NCI-H2196 (cell line): ENCODE measurements at regions not wholly inside any gene's neighbourhood (a gene's known extent, or its start where the extent isn't known, plus 50 kb on each side); places are given as distances from the start of the nearest gene placed in this dataset.
"Not testable (repeated sequence)": the region's sequence is repeated elsewhere in the genome, so short reads cannot be mapped to it uniquely, and the experiment has no call there.

Source experiments
- DNase-seq: peaks from one replicate; lab custom pipeline; 2025; ENCODE audit not compliant: unreplicated experiment; lab: John Stamatoyannopoulos, UW

DNA sequence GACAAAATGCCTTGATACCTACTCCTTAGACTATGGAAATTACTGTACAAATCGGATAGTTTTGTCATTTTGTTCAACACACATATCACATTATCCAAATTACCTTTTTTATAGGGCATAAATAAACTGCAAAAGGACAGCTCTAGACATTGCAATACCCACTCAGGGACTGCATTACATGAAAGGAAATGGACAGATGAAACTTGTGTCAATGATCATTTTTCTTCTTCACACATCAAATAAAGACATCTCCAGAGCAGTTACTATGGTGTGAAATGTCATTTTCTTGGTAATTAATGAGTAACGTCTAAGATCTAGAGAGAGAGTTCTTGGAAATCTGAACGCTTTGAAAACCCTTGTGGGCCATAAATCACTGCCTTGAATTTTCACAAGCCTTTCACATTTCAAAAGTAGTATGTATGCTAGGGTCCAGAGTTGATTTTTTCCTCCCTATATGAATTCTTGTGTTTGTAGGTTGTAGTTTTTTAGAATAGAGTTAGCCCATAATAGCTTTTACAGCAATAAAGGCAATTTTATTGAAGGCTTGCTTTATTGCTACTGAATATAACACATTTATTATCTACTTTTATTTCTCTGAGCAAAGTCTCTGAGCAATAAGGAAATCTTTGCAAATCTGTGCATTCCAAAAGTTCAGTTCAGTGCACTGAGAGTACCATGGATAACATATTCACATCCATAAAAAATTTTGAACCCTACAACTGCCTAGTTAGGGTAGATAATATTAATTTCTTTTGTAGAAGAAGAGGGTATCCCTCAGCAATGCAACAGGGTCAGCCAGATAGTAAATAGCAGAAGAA, 358.0 kb upstream of the PCSK5 start:
- no peak for DNase-seq

DNA sequence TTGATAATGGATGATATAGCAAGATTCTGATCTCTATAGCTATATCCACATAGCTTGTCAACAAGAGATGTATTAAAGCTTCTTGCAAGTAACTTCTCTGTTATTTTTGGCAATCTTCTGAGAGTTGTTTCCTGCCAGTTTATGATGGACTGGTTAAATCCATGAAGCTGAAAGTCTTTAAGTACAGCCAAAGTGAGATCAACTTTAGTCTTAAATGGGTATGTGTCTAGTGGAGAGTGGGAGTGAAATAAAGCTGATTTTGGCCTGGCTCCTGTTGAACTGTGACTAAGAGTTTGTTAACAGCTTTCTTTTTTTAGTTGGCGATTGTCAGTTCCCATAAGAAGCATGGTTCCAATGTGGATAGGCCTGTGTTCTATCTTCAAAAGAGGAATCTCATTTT, 350.9 kb upstream of the PCSK5 start:
- no peak for DNase-seq

DNA sequence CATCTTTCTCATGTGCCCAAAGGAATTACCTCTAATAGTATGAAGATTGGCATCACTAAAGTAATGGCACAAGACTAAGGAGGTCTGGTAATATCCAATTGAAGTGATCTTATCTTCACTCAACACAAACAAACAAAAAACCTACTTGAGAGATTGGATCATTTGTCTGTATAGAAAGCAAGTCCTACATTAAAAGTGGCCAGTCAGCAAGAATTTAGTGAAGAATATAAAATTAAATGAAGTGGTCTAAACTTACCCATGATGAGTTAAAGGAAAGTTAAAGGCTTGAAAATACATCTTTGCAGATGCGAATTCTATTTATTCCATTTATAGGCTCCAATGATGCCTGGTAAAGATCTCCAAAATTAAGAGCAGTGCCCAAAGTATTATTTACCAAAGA, 350.3 kb upstream of the PCSK5 start:
- no peak for DNase-seq

DNA sequence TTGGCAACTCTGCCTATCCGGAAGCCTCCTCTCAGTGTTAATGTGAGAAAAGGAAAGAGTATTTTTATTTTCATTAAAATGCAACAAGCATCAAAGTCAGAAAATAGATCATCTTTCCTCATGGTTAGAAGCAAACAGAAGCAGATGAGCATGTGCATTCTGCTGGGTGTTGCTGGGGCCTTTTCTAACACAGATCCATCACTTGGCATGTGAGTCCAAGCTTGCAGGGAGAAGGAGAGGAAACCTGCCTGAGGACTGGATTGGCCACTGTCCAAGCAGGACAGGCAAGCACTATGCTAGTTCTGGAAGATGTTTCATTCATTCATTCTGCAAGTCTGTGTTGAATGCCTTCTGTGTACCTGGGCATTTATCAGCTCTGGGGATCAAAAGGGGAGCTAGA, 348.7 kb upstream of the PCSK5 start:
- no peak for DNase-seq

DNA sequence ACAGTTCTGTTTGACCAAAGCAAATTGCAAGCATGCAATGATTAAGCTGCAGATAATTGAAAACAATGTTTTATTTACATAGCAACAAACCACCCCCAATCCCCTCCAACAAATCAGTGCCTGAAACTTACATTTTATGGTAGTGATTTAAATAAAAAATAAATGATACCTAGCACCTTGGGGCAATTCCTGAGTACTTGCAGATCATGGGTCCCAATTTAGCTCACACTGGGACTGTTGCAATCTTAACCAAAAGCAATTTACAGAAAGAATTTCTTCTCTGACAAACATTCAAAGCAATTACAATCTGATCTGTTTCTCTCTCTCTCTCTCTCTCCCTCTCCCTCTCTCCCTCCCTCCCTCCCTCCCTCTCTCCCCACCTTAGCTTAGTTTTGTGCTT, 345.7 kb upstream of the PCSK5 start:
- DNase-seq = no peak

DNA sequence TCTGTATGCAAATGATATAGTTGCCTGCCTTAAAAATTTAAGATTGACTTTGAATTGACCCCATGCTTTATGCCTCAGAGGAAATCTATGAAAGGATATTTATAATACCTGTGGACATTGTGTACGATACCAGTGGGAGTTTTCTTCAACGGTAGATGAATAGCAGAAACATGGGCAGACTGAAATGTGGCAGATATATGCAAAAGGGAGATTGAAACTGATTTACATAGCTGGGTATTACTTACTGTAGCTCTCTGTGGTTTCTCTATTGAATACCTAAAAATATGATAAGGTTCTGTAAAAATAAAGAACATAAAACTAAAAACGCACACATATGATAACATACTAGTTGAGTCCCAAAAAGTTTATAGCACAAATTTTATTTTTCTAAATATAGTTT, 345.2 kb upstream of the PCSK5 start:
- no peak for DNase-seq

DNA sequence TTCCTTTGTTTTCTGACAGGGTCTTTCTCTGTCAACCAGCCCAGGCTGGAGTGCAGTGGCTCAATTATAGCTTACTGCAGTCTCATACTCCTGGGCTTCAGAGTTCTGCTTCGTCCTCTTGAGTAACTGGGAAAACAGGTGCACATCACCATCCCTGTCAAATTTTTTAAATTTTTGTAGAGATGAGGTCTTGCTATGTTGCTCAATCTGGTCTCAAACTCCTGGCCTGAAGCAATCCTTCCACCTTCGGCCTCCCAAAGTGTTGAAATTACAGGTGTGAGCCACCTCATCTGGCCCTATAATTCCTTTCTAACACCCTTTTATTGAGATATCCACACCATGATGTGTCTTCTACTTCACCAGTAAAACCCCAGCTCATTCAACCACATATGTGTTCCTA, 341.6 kb upstream of the PCSK5 start:
- no peak for DNase-seq

DNA sequence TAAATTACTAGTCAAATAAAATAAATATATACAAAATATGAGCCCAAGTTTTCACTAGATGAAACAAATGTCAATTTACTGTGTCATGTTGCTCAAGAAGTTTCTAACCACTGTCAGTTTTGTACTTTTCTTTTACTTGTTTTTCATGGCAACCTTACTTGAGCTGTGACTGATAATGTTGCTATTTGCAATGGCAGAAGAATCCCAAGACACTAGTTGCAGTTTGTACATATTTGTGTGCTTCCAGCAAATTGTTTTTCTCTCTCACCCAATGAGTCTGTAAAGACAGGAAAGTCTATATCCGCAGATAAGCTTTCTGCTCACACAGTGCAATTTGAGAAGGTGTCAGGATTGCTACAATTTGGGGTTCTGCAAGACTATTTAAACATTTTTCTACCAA, 338.6 kb upstream of the PCSK5 start:
- no peak for DNase-seq

DNA sequence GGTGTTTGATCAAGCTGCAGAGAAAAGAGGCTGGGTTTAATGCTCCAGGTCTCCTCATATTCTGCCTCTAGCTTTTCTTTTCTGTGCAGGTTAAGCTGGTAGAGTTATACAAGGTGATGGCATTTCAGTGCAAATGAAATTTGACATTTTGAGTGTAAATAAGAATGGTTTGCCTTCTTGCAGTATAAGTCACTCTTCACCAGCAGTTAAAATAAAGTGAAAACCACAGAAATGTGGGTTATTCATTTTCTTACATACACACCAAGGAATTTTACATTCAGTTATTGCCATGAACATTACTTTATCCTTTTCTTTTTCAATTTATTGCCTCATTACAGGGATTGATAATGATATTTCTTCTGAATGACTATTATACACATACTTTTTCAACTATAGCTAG, 337.5 kb upstream of the PCSK5 start:
- no peak for DNase-seq

DNA sequence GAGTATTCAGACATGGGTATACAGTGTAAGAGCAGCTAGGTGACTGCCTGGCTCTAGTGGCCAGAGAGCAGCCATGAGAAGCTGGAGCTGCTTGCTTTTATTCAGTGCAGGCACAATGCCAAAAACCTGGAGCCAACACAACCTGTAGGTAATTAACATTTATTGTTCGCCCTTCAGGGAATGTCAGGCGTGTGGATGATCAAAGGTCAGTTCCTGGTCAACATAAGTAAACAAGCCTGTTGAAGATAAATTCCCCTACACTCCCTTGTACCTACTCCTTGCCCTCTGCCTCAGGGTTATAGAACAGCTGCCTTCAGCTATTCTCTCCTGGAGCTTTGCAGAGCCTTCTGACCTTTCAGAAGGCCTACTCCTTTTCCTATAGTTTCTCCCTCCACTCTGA, 323.7 kb upstream of the PCSK5 start:
- not testable (repeated sequence) for DNase-seq

DNA sequence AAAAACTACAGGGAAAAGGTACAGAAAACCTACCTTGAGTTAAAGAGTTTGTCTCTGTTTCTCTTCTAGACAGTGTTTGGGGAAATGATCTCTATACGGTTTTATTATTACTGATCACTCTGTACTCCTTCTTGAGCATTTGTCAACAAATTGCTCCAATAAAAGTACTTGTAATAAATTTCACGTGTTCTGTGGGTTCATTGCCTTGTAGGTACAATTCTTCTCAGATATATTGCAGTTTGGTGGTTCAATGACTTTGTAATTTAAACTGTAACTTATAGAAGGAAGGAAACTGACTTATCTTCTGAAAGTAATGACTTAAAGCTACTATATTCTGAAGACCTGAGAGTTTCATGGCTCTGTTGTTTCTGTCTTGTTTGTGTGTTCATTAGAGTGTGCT, 319.9 kb upstream of the PCSK5 start:
- DNase-seq = no peak

DNA sequence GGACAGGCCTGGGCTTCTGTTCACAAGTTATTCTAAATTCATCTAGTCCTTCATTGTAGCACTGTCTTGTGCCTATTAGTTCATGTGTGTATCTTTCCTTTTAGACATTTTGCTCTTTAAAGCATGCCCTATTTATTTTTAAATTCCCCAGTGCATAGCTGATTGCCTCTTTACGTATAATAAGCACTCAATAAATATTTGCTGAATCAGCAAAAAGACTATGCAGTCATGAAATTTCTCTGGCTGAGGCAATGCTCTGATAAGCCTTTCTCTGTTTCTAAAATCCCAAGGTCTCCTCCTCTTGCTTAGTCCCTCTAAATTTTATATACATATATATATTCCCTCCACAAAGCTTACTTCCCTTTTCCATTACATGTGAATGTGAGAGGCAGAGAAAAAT, 315.9 kb upstream of the PCSK5 start:
- no peak for DNase-seq

DNA sequence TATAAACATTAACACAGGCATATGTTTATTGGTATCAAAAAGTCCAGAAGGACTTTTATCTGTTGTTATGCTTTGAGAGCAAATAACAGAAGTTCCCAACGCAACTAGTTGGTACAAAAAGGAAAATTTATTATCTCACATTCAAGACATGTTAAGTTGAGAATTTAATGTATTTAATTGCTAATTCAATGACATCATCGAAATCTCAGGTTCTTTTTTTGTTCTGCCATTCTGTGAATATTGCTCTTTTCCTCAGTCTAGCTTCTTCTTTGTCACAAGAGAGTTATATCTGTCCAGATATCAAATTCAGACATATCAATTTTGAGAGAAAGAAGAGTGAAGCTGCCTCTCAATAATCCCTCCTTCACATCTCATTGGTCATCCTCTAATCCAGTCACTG, 307.6 kb upstream of the PCSK5 start:
- no peak for DNase-seq

DNA sequence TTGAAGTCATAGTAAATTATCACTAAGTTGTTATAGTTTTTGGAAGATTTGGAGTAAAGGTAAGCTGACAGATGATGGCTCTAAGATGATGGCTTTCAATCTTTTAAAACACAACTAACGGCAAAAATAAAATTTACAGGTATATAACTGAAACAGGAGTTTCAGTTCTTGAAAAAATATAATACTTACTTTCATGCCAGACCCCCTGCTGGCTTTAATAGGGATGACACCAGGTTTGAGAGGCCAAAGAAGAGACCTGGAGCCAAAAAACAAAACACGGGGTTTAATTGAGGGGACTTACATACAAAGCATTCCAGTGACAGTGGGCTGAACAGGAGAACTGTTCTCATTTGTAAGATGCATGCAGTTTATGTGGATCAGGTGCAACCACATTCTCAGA, 301.7 kb upstream of the PCSK5 start:
- DNase-seq = no peak

DNA sequence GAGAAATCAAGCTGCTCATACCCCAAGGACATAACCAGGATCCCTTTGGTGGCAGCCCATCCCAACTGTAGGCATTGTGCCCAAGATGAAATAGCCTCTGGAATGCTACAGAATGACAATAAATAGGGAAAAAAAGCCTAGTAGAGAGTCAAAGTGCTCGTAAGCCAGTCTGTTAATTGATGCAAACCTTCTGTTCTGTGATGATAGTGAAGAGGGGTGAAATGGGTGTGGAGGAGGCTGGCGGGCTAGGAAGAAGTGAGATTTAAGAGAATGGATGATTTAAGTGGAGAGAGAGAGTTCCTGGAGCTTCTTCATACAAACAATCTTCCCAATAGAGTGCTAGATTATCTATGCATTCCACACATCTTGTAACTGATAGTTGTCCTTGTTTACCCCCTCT, 301.0 kb upstream of the PCSK5 start:
- DNase-seq = no peak

DNA sequence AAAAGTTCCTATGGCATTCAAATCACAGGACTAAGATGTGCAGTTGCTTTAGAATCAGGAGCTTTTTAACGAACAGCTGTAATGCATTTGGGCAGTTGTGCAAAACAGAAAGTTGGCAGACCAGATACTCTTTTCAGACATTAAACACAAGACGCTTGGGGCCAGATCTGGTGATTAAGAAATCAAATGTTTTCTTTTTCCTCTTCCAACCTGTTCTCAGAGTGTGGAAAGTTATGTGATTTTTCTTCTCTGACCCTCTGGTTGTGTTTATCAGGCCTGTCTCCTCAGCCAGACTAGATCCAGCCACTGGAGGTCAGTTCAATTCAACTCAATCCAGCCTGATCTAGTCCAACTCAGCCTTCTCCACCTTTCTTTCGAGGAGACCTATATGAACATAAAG, 298.5 kb upstream of the PCSK5 start:
- no peak for DNase-seq

DNA sequence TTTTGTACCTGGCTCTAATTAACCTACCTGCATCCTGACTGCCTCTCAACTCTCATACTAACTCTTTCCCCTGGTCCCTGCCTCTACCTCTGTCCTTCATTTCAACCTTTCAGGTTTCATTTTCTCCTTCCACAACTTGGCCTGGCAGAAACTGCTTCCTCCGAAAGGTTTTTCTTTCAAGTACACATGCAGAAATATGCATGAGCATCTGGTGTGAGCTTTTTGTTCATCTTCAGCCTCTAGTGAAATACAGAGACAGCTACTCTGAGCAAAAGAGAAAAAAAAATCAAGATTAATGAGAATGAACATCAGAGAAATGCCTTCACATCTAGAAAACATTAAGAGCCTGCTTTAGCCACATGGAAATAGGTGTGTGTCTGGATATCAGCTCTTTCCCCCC, 297.9 kb upstream of the PCSK5 start:
- DNase-seq = no peak

DNA sequence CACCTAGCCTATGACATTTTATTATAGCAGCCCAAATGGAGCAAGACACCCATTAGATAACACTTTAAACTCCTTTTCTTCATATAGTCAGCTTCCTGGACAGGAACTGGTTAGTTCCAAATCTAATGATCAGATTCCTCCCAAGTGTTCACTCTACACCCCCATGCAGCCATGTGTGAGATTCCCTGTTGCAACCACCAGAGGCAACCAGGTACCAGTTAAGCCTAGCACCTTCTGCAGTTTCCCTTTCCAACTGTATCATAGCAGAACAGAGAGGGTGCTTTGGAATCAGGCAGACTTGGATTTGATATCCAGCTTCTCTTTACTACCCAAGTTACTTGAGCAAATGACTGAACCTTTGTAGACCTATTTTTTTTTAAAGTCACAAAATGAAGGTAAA, 296.6 kb upstream of the PCSK5 start:
- DNase-seq = no peak

DNA sequence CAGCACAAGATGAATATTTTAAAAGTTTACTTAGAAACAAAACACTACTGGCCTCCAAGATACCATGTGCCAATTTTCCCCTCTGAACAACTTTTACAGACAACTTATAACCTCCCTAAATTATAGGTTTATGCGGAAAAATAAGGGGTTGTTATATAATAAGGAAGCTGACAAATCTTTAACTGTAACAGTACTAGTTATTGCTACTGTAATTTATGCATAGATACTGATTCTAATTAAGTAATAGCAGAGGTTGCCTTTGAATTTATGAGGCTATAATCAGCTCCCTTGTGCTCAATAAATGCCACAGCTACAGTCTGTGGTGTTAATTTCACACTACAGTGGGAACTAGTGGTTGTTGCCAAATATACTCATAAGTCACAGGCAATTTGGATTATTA, 291.3 kb upstream of the PCSK5 start:
- no peak for DNase-seq

DNA sequence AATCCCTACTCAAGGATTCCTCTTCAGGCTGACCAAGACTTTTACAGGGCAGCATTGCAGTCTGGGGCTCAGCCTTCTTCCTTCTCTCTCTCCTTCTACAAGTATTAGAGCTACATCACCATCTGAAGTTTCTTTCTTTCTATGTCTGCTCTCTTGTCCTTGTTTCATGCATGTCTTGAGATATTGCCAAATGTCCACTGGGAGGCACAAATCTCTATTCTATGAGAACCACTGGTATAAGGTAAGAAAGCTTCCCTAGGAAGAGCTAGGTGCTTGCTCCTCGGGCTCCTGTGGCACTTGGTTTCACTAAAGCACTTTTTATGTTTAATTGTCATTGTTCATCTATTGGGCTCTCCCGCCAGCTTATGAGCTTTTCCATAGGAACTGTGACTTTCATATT, 289.2 kb upstream of the PCSK5 start:
- no peak for DNase-seq

DNA sequence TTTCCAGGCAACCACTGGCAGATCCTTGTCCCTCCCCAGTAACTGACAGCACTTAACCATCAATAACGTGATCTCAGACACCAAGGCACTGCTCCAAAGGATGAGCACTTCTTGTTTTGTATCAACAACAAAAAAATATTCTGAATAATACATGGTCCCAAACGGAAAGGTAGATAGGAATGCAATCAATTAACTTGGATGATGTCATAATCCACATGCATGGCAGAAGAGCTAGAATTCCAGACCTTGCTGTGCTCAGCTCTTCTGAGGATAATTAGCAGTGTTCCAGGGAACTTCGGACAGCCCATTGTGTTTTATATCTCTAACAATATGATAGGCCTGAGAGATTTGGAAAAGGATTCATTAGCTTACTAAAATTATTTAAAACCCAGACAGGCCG, 288.4 kb upstream of the PCSK5 start:
- no peak for DNase-seq

DNA sequence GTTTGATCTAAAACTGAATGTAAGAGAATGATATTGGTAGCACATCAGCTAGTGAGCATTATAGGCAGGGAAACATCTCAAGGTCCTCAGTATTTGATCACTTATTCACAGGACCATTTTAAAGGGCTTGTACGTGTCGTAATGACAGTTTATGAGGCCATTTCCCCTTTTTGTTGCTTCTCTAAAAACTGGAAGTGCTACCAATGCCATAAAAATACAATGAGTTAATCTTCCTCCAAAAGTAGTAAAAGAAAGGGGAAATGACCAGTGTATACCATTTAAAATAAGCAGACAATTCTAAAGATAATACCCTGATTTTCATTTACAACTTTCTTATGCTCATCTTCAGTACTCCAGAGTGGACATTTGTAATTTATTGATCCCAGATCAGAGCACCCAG, 285.8 kb upstream of the PCSK5 start:
- DNase-seq = no peak

DNA sequence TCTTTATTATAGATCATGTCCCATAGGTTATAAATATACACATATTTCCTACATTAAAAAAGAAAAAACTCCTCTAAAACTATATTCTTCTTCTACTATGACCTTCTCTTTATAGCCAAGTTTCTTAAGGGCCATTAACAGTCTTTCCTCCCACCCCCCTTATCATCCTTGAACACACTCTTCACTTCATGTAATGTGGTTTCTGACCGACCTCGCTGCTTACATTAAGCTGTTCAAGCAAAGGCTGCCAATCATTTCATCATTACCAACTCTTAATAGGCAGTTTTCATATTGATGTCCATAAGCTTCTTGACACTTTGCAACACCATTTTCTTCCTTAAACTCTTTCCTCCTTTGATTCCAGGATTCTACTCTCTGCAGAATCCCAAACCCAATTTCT, 283.0 kb upstream of the PCSK5 start:
- DNase-seq = no peak

DNA sequence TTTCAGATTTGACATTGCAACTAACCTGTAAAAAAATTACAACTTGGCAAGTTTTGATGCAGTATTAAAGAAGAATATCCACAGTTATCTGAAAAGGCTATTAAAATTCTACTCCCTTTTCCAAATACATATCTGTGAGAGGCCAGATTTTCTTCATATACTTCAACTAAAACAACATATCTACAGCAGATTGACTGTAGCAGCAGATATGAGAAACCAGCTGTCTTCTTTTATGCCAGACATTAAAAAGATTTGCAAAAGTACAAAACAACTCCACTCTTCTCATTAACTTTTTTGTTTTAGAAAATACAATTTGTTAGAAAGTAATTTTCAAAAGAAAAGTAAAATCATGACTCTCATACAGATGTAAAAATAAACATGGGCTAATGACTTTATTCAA, 281.1 kb upstream of the PCSK5 start:
- DNase-seq = no peak
